Uterus (tissue), 3 donors: ENCODE measurements at regions not wholly inside any gene's neighbourhood (a gene's known extent, or its start where the extent isn't known, plus 50 kb on each side); places are given as distances from the start of the nearest gene placed in this dataset.
"Not testable (repeated sequence)": the region's sequence is repeated elsewhere in the genome, so short reads cannot be mapped to it uniquely, and the experiment has no call there.

ENCODE experiments used
- DNase-seq, 2 donors: peaks; one replicate each; pipeline ENCODE4 v3.0.0-alpha.2; 2019 to 2020
- H3K27ac ChIP-seq, 2 donors: fragments of 200-600 bp; sonication (generic); 1 replicate in 1 of 2; 2 replicates in 1 of 2; pipeline ENCODE4 v1.5.1; 2016 to 2018
- H3K27me3 ChIP-seq, 2 donors: fragments of 200-600 bp; sonication (generic); one replicate each; pipeline ENCODE4 v1.5.1; 2018 to 2019; ENCODE audit warnings: control low read depth in 1 of 2
- H3K36me3 ChIP-seq, 2 donors: fragments of 200-600 bp; sonication (generic); one replicate each; pipeline ENCODE4 v1.5.1; 2019; ENCODE audit warnings: control low read depth in 1 of 2
- H3K4me1 ChIP-seq, 2 donors: fragments of 200-600 bp; sonication (generic); one replicate each; pipeline ENCODE4 v1.5.1; 2018 to 2019; ENCODE audit warnings: control low read depth in 1 of 2
- H3K4me3 ChIP-seq, 2 donors: fragments of 200-600 bp; sonication (generic); 1 replicate in 1 of 2; 2 replicates in 1 of 2; pipeline ENCODE4 v1.5.1; 2018 to 2019; ENCODE audit warnings: mild to moderate bottlenecking in 1 of 2
- H3K9me3 ChIP-seq, 2 donors: fragments of 200-600 bp; sonication (generic); one replicate each; pipeline ENCODE4 v1.5.1; 2019; ENCODE audit warnings: control low read depth in 1 of 2
- POLR2A ChIP-seq, 2 donors: fragments of 450-650 bp; IDR thresholded peaks; one replicate each; pipeline ENCODE4 v1.6.1; 2016; ENCODE audit warnings: antibody characterized with exemption in 2 of 2, mild to moderate bottlenecking in 1 of 2, moderate library complexity in 1 of 2
- intact Hi-C: fragments of 100-400 bp; cut with DNase I; formaldehyde crosslinking; loops from one replicate; pipeline ENCODE4 v1.15.1; 2023; ENCODE audit warnings: low total_unique reads
- TF ChIP-seq, protein P1 (sequence below), 4 experiments: fragments of 200-600 bp in 2 of 4; fragments of 450-650 bp in 2 of 4; sonication (generic) in 2 of 4; IDR thresholded peaks; one replicate each; pipeline ENCODE4 v1.5.1; 2016 to 2019; ENCODE audit warnings: antibody characterized with exemption in 4 of 4, mild to moderate bottlenecking in 2 of 4, moderate library complexity in 1 of 4
- donor health status: DM: yes; HTN: yes; CAD: no.

GRCh38 chr1:198417039-198417438 is 123.4 kb downstream of the ATP6V1G3 start:
- no peak for DNase-seq
- Histone ChIP-seq H3K4me3 (no peak overlapping the region), H3K9me3 (no peaks in the 10 kb centered on the region), H3K4me1 (no peaks in the 10 kb centered on the region), H3K36me3 (no peaks in the 10 kb centered on the region), H3K27ac (no peak overlapping the region), H3K27me3 (no peaks in the 10 kb centered on the region)
- TF ChIP-seq, protein P1, sequence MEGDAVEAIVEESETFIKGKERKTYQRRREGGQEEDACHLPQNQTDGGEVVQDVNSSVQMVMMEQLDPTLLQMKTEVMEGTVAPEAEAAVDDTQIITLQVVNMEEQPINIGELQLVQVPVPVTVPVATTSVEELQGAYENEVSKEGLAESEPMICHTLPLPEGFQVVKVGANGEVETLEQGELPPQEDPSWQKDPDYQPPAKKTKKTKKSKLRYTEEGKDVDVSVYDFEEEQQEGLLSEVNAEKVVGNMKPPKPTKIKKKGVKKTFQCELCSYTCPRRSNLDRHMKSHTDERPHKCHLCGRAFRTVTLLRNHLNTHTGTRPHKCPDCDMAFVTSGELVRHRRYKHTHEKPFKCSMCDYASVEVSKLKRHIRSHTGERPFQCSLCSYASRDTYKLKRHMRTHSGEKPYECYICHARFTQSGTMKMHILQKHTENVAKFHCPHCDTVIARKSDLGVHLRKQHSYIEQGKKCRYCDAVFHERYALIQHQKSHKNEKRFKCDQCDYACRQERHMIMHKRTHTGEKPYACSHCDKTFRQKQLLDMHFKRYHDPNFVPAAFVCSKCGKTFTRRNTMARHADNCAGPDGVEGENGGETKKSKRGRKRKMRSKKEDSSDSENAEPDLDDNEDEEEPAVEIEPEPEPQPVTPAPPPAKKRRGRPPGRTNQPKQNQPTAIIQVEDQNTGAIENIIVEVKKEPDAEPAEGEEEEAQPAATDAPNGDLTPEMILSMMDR (IDR thresholded peaks at IDR 0.05), result no peak
- TF ChIP-seq POLR2A (IDR thresholded peaks at IDR 0.05), result no peak
- intact Hi-C loops, result no loop called here

GRCh38 chr1:198416296-198416695 is 124.2 kb downstream of the ATP6V1G3 start:
- Histone ChIP-seq H3K27ac (no peak overlapping the region), H3K9me3 (no peaks in the 10 kb centered on the region), H3K27me3 (no peaks in the 10 kb centered on the region), H3K4me1 (no peaks in the 10 kb centered on the region), H3K4me3 (no peak overlapping the region), H3K36me3 (no peaks in the 10 kb centered on the region)
- no peak for DNase-seq
- no peak for TF ChIP-seq POLR2A (IDR thresholded peaks at IDR 0.05)
- TF ChIP-seq, protein P1 (IDR thresholded peaks at IDR 0.05), result no peak
- intact Hi-C loops, result no loop called here

GRCh38 chr1:198411240-198411639 is 129.2 kb downstream of the ATP6V1G3 start:
- no peaks in the 10 kb centered on the region for H3K9me3 ChIP-seq
- DNase-seq, result no peak
- no peaks in the 10 kb centered on the region for H3K4me1 ChIP-seq
- TF ChIP-seq, protein P1 (IDR thresholded peaks at IDR 0.05), result no peak
- TF ChIP-seq POLR2A (IDR thresholded peaks at IDR 0.05), result no peak
- no peaks in the 10 kb centered on the region for H3K27me3 ChIP-seq
- intact Hi-C loops, result no loop called here
- no peaks in the 10 kb centered on the region for H3K36me3 ChIP-seq
- H3K4me3 ChIP-seq, result no peak overlapping the region
- no peak overlapping the region for H3K27ac ChIP-seq

- Histone ChIP-seq H3K4me3 (no peak overlapping the region), H3K4me1 (no peaks in the 10 kb centered on the region), H3K9me3 (no peaks in the 10 kb centered on the region), H3K36me3 (no peaks in the 10 kb centered on the region), H3K27me3 (no peaks in the 10 kb centered on the region), H3K27ac (no peak overlapping the region)
- intact Hi-C loops, result no loop called here
- TF ChIP-seq, protein P1 (IDR thresholded peaks at IDR 0.05), result no peak
- TF ChIP-seq POLR2A (IDR thresholded peaks at IDR 0.05), result no peak
- no peak for DNase-seq
Measured at GRCh38 chr1:198408716-198409115, 131.8 kb downstream of the ATP6V1G3 start.

DNA sequence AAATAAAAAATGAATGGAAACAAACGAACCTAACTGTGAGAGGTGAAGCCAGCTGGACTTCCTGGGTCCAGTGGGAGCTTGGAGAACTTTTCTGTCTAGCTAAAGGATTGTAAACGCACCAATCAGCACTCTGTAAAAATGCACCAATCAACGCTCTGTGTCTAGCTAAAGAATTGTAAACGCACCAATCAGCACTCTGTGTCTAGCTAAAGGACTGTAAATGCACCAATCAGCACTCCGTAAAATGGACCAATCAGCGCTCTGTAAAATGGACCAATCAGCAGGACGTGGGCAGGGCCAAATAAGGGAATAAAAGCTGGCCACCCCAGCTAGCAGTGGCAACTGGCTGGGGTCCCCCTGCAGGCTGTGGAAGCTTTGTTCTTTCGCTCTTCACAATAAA is 135.8 kb downstream of the ATP6V1G3 start:
- H3K27me3 ChIP-seq, H3K9me3 ChIP-seq, H3K36me3 ChIP-seq, H3K4me1 ChIP-seq, DNase-seq, intact Hi-C loops, H3K27ac ChIP-seq, H3K4me3 ChIP-seq: not testable (repeated sequence)

GRCh38 chr1:198400063-198400462 is 140.4 kb downstream of the ATP6V1G3 start:
- Histone ChIP-seq H3K27ac (no peak overlapping the region), H3K4me1 (no peaks in the 10 kb centered on the region), H3K36me3 (no peaks in the 10 kb centered on the region), H3K27me3 (no peaks in the 10 kb centered on the region), H3K9me3 (no peaks in the 10 kb centered on the region), H3K4me3 (no peak overlapping the region)
- TF ChIP-seq POLR2A (IDR thresholded peaks at IDR 0.05), result no peak
- TF ChIP-seq, protein P1 (IDR thresholded peaks at IDR 0.05), result no peak
- intact Hi-C loops, result no loop called here
- DNase-seq, result no peak
